Peyer's patch (tissue), 4 donors: ENCODE measurements at regions not wholly inside any gene's neighbourhood (a gene's known extent, or its start where the extent isn't known, plus 50 kb on each side); places are given as distances from the start of the nearest gene placed in this dataset.

Experiments used
- POLR2A ChIP-seq, 2 donors: fragments of 450-650 bp; IDR thresholded peaks; one replicate each; pipeline ENCODE4 v1.5.1; 2017; ENCODE audit warnings: antibody characterized with exemption in 2 of 2, mild to moderate bottlenecking in 2 of 2, moderate library complexity in 2 of 2
- TF ChIP-seq, protein P1 (sequence below), 6 experiments: fragments of 450-650 bp in 4 of 6; fragments of 200-600 bp in 2 of 6; sonication (generic) in 1 of 6; IDR thresholded peaks; one replicate each; pipeline ENCODE4 v1.5.1; 2017 to 2019; ENCODE audit warnings: antibody characterized with exemption in 6 of 6, mild to moderate bottlenecking in 3 of 6, moderate library complexity in 1 of 6

GRCh38 chr11:91763331-91763730, 461.3 kb upstream of the FAT3 start:
- TF ChIP-seq, protein P1, sequence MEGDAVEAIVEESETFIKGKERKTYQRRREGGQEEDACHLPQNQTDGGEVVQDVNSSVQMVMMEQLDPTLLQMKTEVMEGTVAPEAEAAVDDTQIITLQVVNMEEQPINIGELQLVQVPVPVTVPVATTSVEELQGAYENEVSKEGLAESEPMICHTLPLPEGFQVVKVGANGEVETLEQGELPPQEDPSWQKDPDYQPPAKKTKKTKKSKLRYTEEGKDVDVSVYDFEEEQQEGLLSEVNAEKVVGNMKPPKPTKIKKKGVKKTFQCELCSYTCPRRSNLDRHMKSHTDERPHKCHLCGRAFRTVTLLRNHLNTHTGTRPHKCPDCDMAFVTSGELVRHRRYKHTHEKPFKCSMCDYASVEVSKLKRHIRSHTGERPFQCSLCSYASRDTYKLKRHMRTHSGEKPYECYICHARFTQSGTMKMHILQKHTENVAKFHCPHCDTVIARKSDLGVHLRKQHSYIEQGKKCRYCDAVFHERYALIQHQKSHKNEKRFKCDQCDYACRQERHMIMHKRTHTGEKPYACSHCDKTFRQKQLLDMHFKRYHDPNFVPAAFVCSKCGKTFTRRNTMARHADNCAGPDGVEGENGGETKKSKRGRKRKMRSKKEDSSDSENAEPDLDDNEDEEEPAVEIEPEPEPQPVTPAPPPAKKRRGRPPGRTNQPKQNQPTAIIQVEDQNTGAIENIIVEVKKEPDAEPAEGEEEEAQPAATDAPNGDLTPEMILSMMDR (IDR thresholded peaks at IDR 0.05): no peak
- no peak for TF ChIP-seq POLR2A (IDR thresholded peaks at IDR 0.05)
